NCI-H1048 (cell line): ENCODE measurements at regions not wholly inside any gene's neighbourhood (a gene's known extent, or its start where the extent isn't known, plus 50 kb on each side); places are given as distances from the start of the nearest gene placed in this dataset.

Source experiments
- DNase-seq: peaks from one replicate; lab custom pipeline; 2025; lab: John Stamatoyannopoulos, UW

DNA sequence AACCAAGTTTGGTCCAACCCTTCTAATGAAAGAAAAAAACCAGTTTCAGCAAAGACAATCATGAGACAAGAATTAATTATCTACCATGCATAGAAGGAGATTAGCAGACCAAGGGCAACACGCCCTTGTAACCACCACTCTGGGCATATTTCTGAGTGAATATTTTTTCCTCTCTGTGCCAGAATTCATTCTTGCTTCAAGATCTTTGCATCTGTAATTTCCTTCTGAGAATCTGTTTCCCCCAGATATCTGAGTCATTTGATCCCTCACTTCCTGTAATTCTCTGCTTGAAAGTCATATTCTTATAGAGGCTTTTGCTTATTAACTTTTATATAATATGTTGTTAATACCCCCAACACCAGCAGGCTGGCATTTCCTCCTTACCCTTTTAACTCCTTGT lies 243.7 kb downstream of the SLC16A7 start:
- no peak for DNase-seq

DNA sequence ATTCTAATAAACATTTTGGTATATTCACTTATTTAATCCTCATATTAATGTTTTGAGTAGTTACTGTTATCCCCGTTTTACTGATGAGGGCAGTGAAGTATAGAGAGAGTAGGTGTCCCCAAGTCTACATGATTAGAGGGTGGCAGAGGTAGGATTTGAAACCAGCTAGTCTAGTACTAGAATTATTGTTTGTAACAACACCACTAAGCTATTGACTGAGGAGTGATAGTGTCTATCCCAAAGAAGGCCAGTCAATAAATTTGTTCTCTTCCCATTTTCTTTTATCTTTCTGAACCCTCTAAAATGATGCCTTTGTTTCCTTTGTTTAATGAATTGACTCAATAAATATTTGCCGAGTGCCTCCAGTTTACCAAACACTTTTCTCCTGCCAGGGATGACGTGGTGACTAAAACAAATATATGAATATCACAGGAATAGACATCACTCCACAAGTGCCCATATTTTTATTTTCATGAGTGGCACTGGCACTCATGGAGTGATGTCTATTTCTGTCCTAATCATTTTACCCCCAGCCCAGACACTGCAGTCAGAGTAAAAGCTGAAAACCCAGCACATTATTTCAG lies 247.5 kb downstream of the SLC16A7 start:
- no peak for DNase-seq

DNA sequence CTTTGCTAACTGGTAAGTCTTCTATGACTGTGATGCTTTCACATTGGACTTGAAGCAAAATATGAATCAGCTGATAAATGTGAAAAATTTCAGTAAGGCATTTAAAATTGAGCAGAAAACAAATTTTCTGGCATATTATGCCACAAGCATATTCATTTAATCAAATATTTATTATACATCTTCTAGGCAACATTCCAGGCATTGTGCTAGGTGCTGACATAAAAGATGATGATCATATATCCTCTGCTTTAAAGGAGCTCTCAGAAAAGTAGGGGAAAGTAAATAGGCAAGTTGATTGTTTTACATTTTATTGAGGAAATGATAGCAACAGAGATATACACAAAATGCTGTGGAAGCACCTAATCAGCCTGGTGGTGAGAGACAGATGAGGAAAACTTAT lies 248.9 kb downstream of the SLC16A7 start:
- DNase-seq, result no peak

DNA sequence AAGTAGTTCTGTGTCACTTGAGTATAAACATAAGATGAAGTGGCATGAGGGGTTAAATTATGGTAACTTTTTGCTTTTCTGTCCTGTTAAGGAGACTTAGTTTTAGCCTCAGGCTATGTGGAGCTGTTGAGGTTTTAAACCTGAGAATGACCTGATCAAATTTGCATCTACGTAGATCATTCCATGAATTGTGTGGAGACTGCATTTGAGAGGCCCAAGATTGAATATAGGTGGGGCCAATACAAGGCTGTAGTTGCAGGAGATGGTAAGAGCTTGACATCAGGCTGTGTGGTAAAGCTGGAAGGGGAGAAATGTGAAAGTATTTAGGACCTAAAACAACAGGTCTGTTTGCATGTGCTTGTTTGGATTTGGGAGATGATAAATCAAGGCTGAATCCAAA lies 249.5 kb downstream of the SLC16A7 start:
- DNase-seq, result no peak

DNA sequence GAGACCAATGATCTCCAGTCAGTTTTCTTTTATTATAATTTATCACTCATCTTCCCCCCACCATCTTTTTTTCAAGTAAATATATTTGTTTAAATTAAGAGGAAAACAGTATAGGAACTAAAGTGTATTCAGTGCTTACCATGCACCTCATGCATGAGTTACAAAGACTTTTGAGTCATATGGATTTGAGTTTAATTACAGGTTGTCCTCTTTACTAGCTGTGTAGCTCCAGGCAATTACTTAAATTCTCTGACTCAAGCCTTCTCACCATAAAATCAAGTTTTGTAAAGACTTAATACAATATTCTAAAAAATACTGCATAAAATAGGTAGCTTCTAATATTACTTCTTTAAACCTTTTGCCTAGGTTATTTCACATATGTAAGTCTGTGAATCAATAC lies 251.3 kb downstream of the SLC16A7 start:
- DNase-seq, result no peak

DNA sequence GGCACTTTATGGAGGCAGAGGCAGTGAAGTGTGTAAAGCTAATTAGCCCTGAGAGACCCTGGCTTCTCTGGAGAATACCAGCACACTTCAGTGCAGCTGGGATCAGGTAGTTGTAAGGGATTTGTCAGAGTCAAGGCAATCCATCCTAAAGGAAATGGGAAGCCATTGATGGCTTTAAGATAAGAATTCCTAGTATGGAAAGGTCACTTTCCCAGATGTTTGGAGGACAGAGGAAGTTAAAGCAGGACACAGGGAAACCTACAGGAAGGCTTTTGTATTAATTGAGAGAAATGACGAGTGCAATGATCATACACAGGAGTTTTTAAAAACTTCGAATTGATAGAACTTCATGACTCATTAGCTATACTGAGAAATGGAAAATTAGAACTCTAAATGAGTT lies 254.4 kb downstream of the SLC16A7 start:
- no peak for DNase-seq

DNA sequence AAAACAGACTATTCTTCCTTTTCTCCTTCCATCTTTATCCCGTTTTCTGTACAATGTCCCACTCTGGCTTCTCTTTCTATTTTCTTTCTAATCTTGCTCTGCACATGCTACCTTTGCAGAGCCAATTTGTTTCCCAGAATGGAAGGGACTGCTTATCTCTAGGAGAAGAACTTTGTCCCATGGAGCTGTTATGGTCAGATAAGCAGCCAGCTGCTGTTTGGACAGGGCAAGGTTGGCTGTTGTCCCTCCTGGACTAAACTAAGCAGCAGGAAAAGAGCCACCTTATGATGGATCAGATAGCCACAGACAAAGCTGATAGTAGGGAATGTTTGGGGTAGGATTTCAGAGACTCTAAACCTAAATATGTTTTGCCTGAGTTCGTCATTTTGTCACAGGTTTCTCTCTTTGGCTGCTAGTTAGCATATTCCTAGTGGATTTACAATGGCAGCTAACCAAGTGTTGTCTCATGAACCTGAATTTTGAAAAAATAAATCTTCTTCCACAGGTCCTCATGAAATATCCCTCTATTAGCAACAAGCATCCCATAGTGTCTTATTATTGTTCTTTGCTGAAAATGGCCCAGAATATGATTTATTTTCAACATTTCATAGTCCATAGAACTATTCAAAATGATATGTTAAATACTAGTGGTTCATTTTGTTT lies 262.8 kb downstream of the SLC16A7 start:
- no peak for DNase-seq

DNA sequence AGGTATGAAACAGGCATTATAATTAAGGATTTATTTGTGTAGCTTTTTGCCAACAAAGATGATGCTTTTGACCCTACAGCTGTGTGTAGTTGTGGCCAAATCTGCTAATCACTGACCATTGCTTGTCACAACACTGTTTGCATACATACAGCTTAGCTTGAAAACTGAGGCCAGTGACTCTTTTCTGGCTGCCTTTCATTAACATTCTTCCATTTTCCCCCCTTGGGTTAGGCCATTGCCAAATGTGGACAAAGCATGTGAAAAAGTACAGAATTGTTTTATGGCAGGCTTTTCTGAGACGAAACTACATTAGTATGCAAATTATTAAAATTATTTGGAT lies 263.3 kb downstream of the SLC16A7 start:
- DNase-seq, result no peak

DNA sequence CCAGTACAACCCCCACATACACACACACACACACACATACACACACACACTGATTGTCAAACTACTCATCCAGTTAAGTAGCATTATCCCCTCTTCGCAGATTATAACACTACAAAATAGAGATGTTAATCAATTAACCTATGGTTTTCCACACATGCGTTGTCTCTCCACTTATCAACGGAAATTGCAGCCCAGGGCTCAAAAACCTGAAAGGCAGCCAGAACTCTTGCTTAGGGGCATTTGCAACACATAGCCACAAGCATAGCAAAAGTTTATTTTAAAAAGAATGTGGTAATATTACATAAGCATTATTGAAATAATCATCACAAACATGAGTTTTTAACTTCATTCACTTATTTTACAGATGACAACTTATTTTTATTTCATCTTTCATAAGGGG lies 265.8 kb downstream of the SLC16A7 start:
- DNase-seq, result no peak

DNA sequence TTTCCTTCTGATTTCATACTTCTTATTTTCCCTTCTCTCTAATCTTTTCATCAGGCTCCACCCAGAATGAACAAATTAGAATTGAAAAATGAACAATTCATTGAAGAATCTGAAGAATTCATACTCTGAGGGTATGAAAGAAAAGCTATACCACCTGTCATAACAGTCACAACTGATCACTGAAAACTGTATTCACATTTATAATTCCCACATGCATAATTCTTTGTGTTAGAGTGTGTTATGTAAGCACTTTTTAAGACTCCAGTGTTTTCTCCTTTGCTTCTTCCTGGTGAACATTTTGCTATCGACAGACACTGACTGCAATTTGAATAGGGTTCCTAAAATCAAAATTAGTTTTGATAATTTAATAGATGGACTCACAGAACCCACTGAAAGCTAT lies 271.2 kb downstream of the SLC16A7 start:
- DNase-seq, result no peak

DNA sequence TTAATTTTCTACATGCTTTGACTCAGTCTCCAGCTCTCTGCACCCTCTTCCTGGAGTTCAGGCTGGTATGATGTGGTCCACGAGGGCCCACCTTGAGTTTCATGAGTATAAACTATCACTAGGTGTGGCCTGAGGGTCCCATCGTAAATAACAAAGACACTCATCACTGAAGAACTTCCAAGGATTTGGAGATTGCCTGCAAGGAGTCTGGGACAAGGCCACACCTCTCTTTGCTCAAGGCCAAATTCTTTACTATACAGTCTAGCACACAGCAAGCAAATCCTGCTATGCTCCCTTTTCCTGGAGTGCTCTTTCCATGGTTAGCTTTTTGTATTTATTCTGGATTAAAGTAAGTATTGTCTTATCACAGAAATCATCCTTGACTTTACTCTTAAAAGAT lies 271.9 kb downstream of the SLC16A7 start:
- DNase-seq, result no peak

DNA sequence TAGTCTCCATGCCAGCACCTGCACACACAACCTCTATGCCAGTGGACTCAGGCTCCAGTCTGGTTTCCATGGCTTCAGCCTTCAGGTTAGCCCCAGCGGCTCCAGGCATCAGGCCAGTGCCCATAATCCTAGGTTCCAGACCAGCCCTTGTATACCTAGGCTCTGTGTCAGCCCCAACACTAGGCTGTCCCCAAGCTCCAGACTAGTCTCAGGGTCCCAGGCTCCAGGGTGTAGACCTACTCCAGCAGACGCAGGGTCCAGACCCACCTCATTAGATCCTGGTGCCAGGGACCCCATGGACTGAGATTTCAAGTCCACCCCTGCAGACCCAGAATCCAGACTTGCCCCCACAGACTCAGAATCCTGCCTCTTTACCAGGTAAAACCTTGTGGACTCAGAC lies 275.9 kb downstream of the SLC16A7 start:
- DNase-seq, result no peak

DNA sequence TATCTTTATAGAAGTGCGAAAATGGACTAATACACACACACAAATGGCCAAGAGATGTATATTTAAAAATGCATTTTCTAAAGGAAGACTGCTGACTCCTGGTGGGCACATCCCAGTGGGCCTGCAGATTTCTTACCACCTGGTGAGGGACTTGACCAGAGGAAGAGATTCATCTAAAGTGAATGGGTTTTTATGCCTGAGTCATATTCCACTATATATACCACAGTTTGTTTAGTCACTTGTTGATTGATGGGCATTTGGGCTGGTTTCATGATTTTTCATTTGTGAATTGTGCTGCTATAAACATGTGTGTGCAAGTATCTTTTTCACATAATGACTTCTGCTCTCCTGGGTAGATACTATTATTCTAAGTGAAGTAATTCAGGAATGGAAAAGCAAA lies 277.3 kb downstream of the SLC16A7 start:
- DNase-seq, result no peak

DNA sequence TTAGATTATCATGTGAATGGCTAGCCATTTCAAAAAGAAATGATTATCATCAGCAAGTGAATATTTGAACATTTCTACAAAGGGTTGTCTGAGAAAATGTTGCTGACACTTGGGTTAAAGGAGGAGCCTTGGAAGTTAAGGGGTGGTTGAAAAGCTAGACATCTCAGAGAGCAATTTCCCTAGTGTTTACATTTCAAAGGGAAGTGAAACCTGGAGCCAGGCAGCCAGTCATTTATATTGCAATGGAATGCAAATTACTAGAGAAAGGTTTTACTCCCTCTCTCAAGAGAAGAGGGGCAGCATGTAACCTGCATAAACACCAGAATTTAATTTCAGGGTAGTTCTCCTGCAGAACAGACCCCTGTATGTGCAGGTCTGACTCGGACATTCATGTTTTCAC lies 279.0 kb downstream of the SLC16A7 start:
- DNase-seq, result no peak

DNA sequence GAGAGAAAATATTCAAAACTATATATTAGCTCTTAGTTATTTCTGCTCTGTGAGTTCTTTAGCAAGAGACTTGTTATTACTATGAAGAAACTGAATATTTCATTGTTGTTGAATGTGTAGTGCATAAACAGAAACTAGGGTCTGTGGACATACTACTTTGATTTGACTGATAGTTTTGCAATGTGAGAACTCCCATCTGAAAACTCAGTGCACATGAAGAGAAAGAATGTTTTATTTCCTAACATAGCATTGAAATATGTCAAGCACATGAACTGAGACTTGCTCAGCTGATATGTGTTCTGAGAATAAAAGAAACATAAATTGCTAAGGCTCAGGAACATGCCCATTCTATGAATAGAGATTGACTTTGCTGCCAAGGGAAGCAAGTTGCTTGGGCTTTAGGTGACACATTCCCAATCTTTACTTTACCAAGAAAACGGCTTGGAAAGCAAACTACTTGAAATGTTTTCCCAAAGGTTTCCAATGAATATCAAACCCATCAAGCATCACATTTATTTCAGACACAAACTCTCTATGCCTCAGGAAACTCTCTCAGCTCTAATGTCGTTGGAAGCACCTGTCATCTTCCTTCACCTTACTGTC lies 290.4 kb downstream of the SLC16A7 start:
- DNase-seq, result no peak

DNA sequence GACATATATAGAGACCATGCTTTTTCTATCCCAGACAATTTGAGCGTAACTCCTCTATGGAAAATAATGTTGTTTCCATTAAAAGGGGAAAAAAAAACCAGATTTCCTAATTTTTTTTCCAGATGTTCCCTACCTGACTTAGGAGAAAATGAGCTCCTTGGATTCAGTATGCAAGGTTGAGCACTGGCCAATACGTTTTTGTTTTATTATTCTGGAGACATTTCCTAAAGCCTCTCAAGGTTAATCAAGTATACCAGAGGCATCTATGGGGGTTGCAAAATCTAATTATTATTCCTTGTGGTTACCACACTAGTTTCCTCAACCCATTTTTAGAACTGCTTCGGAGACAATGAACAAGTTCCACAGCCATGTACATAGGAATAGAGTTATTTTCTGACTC lies 291.3 kb downstream of the SLC16A7 start:
- DNase-seq, result no peak

DNA sequence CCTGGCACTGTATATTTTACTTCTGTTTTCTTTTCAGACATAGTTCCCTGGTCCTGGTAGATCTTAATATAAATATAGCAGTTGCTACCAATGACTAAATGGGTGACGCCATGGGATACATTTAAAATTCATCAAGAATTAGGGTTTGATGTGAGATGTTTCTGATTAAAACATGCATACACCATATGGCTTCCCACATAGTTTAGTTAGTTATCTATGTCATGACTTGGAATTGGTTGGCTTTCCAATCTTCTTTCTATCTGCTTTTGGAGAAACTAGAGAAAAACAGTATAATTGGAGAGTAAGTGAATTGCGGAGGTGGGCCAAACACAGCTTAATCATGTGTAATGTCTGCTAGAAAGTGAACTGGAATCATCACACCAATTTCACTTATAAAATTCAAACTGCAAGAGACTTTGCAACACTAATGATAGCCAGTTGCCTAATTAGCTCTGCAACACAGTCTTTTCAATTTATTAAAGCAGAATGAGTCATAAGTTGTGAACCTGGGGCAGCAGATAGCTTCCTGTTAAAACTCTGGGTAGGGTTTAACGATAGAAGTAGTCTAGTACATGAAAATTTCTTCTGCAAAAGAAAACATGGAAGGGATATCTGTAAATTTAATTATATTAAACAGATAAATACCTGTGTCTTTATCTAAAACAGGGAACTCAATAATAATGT lies 295.2 kb downstream of the SLC16A7 start:
- DNase-seq, result no peak

DNA sequence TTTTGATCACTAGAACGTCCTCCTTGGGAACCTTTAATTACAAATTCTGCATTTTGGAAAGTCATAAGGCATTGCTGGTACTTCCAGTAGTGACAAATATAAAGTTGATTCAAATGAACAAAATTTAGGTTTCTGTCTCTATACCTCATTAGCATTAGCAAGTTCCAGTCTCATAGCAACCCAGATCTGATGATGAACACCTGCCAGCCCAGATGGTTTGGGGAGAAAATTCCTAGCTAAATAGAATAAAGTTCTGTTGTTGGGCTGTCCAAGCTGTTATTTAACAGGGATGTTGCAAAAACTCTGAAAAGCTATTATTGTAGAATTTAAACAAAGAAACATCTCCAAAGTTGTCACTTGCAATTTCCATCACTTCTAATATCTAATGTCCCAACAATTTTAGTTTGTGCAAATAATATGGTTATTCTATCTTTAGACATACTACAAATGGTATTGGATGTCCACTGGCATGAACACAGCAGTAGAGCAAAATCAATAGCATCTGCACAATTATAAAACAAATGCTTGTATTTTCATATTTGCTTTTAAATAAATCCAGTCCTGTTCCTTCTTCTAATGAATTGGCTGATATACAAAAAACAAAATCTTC lies 299.4 kb downstream of the SLC16A7 start:
- no peak for DNase-seq

DNA sequence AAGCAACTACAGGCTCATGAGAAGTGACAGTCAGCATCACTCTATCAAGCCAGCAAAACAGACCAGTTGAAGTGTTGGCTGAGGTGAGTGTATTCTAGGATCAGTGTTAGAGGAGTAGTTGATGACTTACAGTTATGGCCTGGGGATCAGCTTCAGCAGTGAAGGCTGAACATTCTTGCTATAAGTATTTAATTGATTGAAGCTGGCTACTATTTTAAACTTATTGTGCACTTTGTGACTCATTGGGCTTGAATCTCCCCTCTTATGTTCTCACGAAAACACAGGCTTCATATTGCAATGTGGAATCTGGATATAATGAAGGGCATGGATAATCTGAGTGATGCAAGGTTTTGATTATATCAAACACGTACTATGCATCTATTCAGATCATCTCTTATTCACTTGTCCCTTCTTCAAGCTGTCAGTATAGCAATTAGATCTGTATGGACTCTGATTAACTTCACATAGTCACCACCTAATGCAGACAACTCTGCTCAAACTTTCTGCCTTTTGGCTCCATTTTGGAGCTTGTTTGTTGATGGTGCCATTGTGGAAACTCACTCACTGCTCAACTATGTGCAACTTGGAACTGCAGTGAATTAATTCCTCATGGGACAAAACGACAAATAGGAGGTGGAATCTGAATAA lies 309.2 kb downstream of the SLC16A7 start:
- no peak for DNase-seq

DNA sequence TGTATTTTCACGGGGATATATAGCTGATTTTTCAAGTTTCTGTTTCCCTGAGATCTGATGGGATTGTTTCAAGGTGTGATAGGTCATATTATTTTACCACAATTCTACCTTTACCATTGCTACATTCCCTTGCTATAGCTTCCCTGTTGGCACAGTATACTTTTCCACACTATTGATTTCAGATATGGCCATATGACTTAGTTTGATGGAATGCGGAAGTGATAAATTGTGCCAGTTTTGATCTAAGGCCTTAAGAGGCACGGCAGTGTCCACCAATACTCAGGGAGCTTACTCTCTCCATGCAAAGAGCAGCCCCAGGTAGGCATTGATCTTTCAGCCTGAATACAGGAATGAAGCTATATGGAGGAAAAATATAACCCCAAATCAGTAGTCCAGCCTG lies 315.7 kb downstream of the SLC16A7 start:
- no peak for DNase-seq

DNA sequence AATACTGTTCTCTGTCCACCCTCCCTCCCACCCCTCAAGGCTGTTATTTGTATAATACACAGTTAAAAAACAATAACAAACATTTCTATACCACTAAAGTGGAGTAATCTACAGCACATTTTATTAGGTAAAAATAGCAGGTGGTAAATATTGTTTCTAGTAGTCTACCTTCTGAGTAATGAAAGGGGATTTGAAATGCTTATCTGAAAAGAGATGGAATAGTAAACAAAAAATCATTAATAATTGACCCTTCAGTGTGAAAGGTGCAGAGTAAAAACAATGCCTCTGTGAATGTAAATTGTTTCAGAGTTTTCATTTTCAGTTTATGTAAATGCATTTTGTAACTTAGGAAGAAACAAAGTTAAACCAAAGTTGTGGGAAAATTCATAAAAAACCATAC lies 321.2 kb downstream of the SLC16A7 start:
- DNase-seq, result no peak

DNA sequence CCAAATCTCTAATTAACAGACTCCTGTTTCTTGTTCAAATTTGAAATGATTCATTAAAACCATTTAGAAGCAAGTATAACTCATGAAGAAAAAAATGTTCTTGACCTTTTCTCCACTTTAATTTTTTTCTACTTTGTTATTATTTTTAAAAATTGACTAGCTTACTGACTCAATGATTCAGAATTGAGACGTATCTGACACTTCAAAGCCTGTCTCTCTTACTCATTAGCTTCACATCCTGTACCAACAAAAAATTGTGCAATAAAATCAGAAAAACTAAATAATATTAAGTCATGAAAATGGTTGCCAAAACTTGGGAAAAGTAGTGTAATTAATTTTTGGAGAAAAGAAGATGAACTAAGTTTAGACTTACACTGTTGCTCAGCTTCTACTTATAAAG lies 331.2 kb downstream of the SLC16A7 start:
- DNase-seq, result no peak

DNA sequence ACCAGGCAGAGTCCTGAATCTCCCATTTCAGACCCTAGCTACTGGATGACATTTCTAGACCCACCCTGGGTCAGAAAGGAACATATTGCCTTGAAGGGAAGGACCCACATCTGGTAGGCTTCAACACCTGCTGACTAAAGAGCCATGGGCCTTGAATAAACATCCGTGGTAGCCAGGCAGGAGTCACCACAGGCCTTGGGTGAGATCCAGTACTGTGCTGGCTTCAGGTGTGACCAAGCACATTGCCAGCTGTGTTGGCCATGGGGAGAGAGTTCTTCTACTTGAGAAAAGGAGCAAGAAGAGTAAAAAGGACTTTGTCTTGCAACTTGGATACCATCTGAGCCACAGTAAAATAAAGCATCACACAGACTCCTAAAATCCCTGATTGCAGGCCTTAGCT lies 332.6 kb downstream of the SLC16A7 start:
- DNase-seq, result no peak
